Kidney (tissue), 13 donors: ENCODE measurements at regions not wholly inside any gene's neighbourhood (a gene's known extent, or its start where the extent isn't known, plus 50 kb on each side); places are given as distances from the start of the nearest gene placed in this dataset.
"Not testable (repeated sequence)": the region's sequence is repeated elsewhere in the genome, so short reads cannot be mapped to it uniquely, and the experiment has no call there.

Source experiments
- DNase-seq, 5 donors: peaks; one replicate each; pipeline ENCODE4 v3.0.0-alpha.2; 2013 to 2020
- FAIRE-seq: peaks from 2 replicates; lab custom pipeline; 2012; peaks lifted over from hg19 to GRCh38; lab: Jason Lieb, UNC
- H3K27ac ChIP-seq, 2 donors: one replicate each; pipeline ENCODE4 v1.7.0; 2013; ENCODE audit warnings: low read depth in 2 of 2, low read length in 2 of 2, inconsistent platforms in 1 of 2
- H3K27me3 ChIP-seq: one replicate; pipeline ENCODE4 v1.7.1; 2013; ENCODE audit warnings: low read length, inconsistent platforms; ENCODE audit not compliant: control insufficient read depth, insufficient read depth
- H3K36me3 ChIP-seq, 3 donors: one replicate each; pipeline versions ENCODE4 v1.7.0 to v1.7.1; 2013; ENCODE audit warnings: low read length in 3 of 3, control low read depth in 1 of 3, inconsistent platforms in 1 of 3; ENCODE audit not compliant: insufficient read depth in 3 of 3, control insufficient read depth in 2 of 3
- H3K4me1 ChIP-seq, 3 donors: one replicate each; pipeline versions ENCODE4 v1.7.0 to v1.7.1; 2013; ENCODE audit warnings: low read length in 3 of 3, inconsistent platforms in 1 of 3, low read depth in 1 of 3; ENCODE audit not compliant: control insufficient read depth in 2 of 3, insufficient read depth in 2 of 3
- H3K4me3 ChIP-seq, 3 donors: one replicate each; pipeline versions ENCODE4 v1.7.0 to v1.8.1; 2013; ENCODE audit warnings: low read length in 3 of 3, control low read depth in 1 of 3, inconsistent platforms in 1 of 3
- H3K9ac ChIP-seq, 3 donors: one replicate each; pipeline versions ENCODE4 v1.7.0 to v1.7.1; 2013; ENCODE audit warnings: low read length in 3 of 3, control low read depth in 1 of 3, inconsistent platforms in 1 of 3
- H3K9me3 ChIP-seq, 3 donors: one replicate each; pipeline versions ENCODE4 v1.7.0 to v1.7.1; 2013; ENCODE audit warnings: low read length in 3 of 3, control low read depth in 1 of 3, inconsistent platforms in 1 of 3; ENCODE audit not compliant: control insufficient read depth in 2 of 3, insufficient read depth in 1 of 3
- CTCF ChIP-seq: IDR thresholded peaks from 3 replicates; pipeline ENCODE4 v1.5.1; 2012; ENCODE audit warnings: mild to moderate bottlenecking, moderate library complexity, borderline replicate concordance; ENCODE audit not compliant: insufficient read depth; ENCODE audit errors: extremely low read depth
- intact Hi-C: fragments of 100-400 bp; cut with DNase I; formaldehyde crosslinking; loops from one replicate; pipeline ENCODE4 v1.11.1; 2022
- donor health status: control.
- donor health status: control.
- donor health status: control.
- donor health status: control.
- donor health status: control.
- donor health status: DM: yes; HTN: yes; CAD: no.
- donor health status: Normal renal cell carcinoma (clear cell type).

GRCh38 chr9:102892025-102892424, 103.1 kb upstream of the CYLC2 start:
- no peak for DNase-seq
- Histone ChIP-seq H3K27ac (no peak overlapping the region), H3K4me1 (no peaks in the 10 kb centered on the region), H3K27me3 (no peaks in the 10 kb centered on the region), H3K4me3 (no peak overlapping the region), H3K36me3 (no peaks in the 10 kb centered on the region), H3K9ac (no peak overlapping the region), H3K9me3 (no peaks in the 10 kb centered on the region)
- intact Hi-C loops, result no loop called here
- FAIRE-seq, result no peak
- no peak for TF ChIP-seq CTCF

DNA sequence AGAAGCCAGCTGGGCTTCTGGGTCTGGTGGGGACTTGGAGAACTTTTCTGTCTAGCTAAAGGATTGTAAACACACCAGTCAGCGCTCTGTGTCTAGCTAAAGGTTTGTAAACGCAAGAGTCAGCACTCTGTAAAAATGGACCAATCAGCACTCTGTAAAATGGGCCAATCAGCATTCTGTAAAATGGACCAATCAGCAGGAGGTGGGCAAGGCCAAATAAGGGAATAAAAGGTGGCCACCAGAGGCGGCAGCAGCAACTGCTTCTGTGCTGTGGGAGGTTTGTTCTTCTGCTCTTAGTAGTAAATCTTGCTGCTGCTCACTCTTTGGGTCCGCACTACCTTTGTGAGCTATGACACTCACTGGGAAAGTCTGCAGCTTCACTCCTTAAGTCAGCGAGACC, 106.4 kb upstream of the CYLC2 start:
- H3K36me3 ChIP-seq, H3K27ac ChIP-seq, DNase-seq, H3K4me3 ChIP-seq, H3K27me3 ChIP-seq, H3K9ac ChIP-seq, H3K9me3 ChIP-seq, FAIRE-seq, intact Hi-C loops, H3K4me1 ChIP-seq: not testable (repeated sequence)

DNA sequence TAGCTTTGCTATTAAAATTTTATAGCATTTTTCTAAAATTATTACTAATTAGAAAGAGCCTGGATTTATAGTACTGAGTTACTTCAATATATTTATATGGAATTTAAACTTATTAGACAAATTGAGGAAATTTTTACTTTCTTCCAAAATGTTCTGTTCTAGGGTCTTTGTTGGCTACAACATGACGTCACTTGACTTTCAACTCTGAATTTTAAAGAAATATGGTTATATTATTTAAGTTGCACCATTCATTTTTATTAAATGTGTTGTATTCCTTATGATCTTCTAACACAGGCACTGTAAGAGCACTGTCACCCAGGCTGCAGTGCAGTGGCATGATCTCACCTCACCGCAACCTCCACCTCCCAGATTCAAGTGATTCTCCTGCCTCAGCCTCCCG, 119.4 kb upstream of the CYLC2 start:
- no peak for TF ChIP-seq CTCF
- Histone ChIP-seq H3K4me1 (no peaks in the 10 kb centered on the region), H3K27ac (no peak overlapping the region), H3K36me3 (no peaks in the 10 kb centered on the region), H3K9me3 (no peaks in the 10 kb centered on the region), H3K27me3 (no peaks in the 10 kb centered on the region), H3K4me3 (no peak overlapping the region), H3K9ac (no peak overlapping the region)
- intact Hi-C loops, result no loop called here
- DNase-seq (no peak), FAIRE-seq (no peak)

GRCh38 chr9:102867488-102867887, 127.6 kb upstream of the CYLC2 start:
- no peak overlapping the region for H3K4me3 ChIP-seq
- H3K9ac ChIP-seq, result no peak overlapping the region
- FAIRE-seq (no peak), DNase-seq (no peak)
- no peaks in the 10 kb centered on the region for H3K4me1 ChIP-seq
- no peaks in the 10 kb centered on the region for H3K9me3 ChIP-seq
- no peaks in the 10 kb centered on the region for H3K27me3 ChIP-seq
- no peak for TF ChIP-seq CTCF
- intact Hi-C loops, result no loop called here
- no peak overlapping the region for H3K27ac ChIP-seq
- no peaks in the 10 kb centered on the region for H3K36me3 ChIP-seq
